Spleen (tissue), 7 donors: ENCODE measurements at regions not wholly inside any gene's neighbourhood (a gene's known extent, or its start where the extent isn't known, plus 50 kb on each side); places are given as distances from the start of the nearest gene placed in this dataset.

Source experiments
- CTCF ChIP-seq, 11 experiments: fragments of 200-600 bp in 7 of 11; fragments of 450-650 bp in 4 of 11; sonication (generic) in 4 of 11; IDR thresholded peaks in 8 of 11; conservative IDR thresholded peaks in 3 of 11; 1 replicate in 7 of 11; 2 replicates in 4 of 11; pipeline versions ENCODE4 v1.4.0 to v1.8.0; 2016 to 2021; ENCODE audit warnings: antibody characterized with exemption in 11 of 11, inconsistent platforms in 4 of 11, mild to moderate bottlenecking in 1 of 11
- POLR2A ChIP-seq, 3 donors: fragments of 450-650 bp; IDR thresholded peaks; one replicate each; pipeline ENCODE4 v1.5.1; 2017; ENCODE audit warnings: antibody characterized with exemption in 3 of 3, mild to moderate bottlenecking in 1 of 3
- POLR2AphosphoS5 ChIP-seq, 3 donors: sonication (generic); formaldehyde crosslinking; IDR thresholded peaks; one replicate each; pipeline ENCODE4 v1.5.1; 2017; ENCODE audit warnings: antibody characterized with exemption in 3 of 3
- donor health status: DM: no; HTN: no; CAD: no; lungs with moderate emphysema.
- donor health status: DM: no; HTN: no; CAD: no.
- donor health status: DM: no; HTN: no; CAD: no.

GRCh38 chr2:117056376-117056748, 758.1 kb upstream of the DDX18 start:
- no peak for TF ChIP-seq CTCF (IDR thresholded peaks at IDR 0.05 in 8 of 11, conservative IDR thresholded peaks at IDR 0.05 in 3 of 11)
- TF ChIP-seq POLR2AphosphoS5 (IDR thresholded peaks at IDR 0.05) = no peak
- TF ChIP-seq POLR2A (IDR thresholded peaks at IDR 0.05) = no peak
